ENCODE measurements at regions not wholly inside any gene's neighbourhood (a gene's known extent, or its start where the extent isn't known, plus 50 kb on each side); places are given as distances from the start of the nearest gene placed in this dataset.

- TF ChIP-seq POLR2A (IDR thresholded peaks at IDR 0.05) (no peak), CTCF (IDR thresholded peaks at IDR 0.05) (no peak)
- H3K4me3 ChIP-seq: no peak overlapping the region
- H3K27me3 ChIP-seq: no peaks in the 10 kb centered on the region
- no peaks in the 10 kb centered on the region for H3K9me3 ChIP-seq
- DNase-seq (no peak), ATAC-seq (no peak)
- H3K4me1 ChIP-seq: no peaks in the 10 kb centered on the region
- 83% methylated on average over 5 of the region's 5 CpGs for WGBS (ENCODE audit: insufficient coverage, low coverage, low lambda C conversion rate, missing lambda C conversion rate)
- no peak overlapping the region for H3K27ac ChIP-seq
- H3K36me3 ChIP-seq: no peaks in the 10 kb centered on the region
- intact Hi-C loops (cut with DNase I): no loop called here
These were observed 100.7 kb upstream of the CTTNBP2 start for GRCh38 chr7:117973975-117974374.

DNA sequence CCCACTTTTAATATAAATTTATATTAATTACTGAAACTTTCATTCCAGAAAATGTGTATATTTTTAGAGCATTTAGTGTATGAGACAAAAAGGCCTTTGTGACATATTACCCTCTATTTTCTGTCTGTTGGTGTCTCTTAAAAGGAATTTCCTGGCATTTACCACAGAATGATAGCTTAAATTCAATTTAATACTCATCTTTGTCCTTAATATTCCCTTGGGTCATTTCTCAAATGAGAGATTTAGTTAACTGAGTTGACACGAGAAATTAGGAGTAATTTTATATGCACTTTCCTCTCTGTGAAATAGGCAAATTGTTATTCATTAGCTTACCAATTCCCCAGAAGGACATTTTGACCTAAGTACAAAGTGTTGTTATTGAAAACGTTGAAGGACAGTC, 101.7 kb upstream of the CTTNBP2 start:
- no peak for ATAC-seq
- intact Hi-C loops (cut with DNase I): no loop called here
- Histone ChIP-seq H3K27ac (no peak overlapping the region), H3K4me3 (no peak overlapping the region), H3K9me3 (no peaks in the 10 kb centered on the region), H3K36me3 (no peaks in the 10 kb centered on the region), H3K4me1 (no peaks in the 10 kb centered on the region), H3K27me3 (no peaks in the 10 kb centered on the region)
- DNase-seq: no peak
- TF ChIP-seq CTCF (IDR thresholded peaks at IDR 0.05) (no peak), POLR2A (IDR thresholded peaks at IDR 0.05) (no peak)
- WGBS (ENCODE audit: insufficient coverage, low coverage, low lambda C conversion rate, missing lambda C conversion rate): 22% methylated on average over 2 of the region's 2 CpGs

- no peaks in the 10 kb centered on the region for H3K9me3 ChIP-seq
- H3K27ac ChIP-seq: no peak overlapping the region
- peak in 1 of 4 donors; percentile 34 for ATAC-seq
- WGBS (ENCODE audit: insufficient coverage, low coverage, low lambda C conversion rate, missing lambda C conversion rate): 32% methylated on average over 1 of the region's 1 CpG
- no peak for TF ChIP-seq POLR2A (IDR thresholded peaks at IDR 0.05)
- no peak for TF ChIP-seq CTCF (IDR thresholded peaks at IDR 0.05)
- H3K27me3 ChIP-seq: no peaks in the 10 kb centered on the region
- no peaks in the 10 kb centered on the region for H3K36me3 ChIP-seq
- H3K4me3 ChIP-seq: no peak overlapping the region
- DNase-seq: no peak
- H3K4me1 ChIP-seq: no peaks in the 10 kb centered on the region
- intact Hi-C loops (cut with DNase I): no loop called here
These were observed 102.2 kb upstream of the CTTNBP2 start for GRCh38 chr7:117975476-117975875.

DNA sequence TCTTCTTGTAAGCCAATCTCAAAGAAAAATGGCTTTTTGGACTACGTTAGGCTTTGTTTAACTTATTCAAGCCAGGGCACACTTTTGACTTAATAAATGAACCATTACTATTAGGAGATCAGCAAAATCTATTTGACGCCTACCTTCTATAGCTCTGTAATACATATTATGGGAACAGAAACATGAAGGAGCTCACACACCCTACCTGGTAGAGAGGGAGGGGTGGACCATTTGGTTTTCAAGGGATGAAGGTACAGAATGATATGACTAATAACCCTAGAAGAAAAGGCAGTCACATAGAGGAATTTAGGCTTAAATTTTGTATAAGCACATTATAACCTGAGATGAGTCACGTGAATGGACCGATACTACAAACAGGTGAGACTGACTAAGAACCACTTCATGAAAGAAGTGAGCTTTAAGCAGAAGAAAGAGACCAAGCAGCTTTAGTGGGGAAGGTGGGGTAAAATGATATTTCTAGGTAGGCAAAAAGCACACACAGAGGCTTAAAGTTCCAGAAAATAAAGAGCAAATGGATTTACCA, 106.8 kb upstream of the CTTNBP2 start:
- Histone ChIP-seq H3K4me3 (no peak overlapping the region), H3K4me1 (no peaks in the 10 kb centered on the region), H3K36me3 (no peaks in the 10 kb centered on the region), H3K27me3 (no peaks in the 10 kb centered on the region), H3K27ac (no peak overlapping the region), H3K9me3 (no peaks in the 10 kb centered on the region)
- TF ChIP-seq CTCF (IDR thresholded peaks at IDR 0.05) (no peak), POLR2A (IDR thresholded peaks at IDR 0.05) (no peak)
- DNase-seq (no peak), ATAC-seq (no peak)
- 66% methylated on average over 4 of the region's 4 CpGs for WGBS (ENCODE audit: insufficient coverage, low coverage, low lambda C conversion rate, missing lambda C conversion rate)
- intact Hi-C loops (cut with DNase I): no loop called here
